HG03139 (cell line): ENCODE measurements at regions not wholly inside any gene's neighbourhood (a gene's known extent, or its start where the extent isn't known, plus 50 kb on each side); places are given as distances from the start of the nearest gene placed in this dataset.
A peak's percentile ranks its signal among the peaks of the same experiment; 100 is the strongest.
"Not testable (repeated sequence)": the region's sequence is repeated elsewhere in the genome, so short reads cannot be mapped to it uniquely, and the experiment has no call there.

Experiments used
- ATAC-seq: cut with Tn5 transposase; IDR thresholded peaks from one replicate; pipeline ENCODE4 v1.9.1; 2021; ENCODE audit not compliant: unreplicated experiment

DNA sequence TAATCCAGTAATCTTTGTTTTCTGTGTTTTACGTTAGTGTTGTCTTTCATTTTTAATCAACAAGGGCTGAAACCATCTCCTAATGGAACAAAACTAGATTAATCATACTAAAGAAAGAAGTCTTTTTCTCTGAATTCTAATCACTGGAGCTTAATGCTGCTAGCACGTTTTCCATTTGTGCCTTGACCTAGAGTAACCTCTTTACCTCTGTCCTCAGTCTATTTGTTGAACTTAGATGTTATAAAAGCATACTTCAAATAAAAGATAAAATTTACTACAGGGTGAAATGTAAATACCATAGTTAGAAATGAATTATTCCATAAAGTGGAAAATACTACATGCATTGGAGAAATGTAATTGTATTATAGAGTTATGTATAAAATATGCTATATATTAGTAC, 207.1 kb downstream of the NKX6-1 start:
- ATAC-seq = no peak

DNA sequence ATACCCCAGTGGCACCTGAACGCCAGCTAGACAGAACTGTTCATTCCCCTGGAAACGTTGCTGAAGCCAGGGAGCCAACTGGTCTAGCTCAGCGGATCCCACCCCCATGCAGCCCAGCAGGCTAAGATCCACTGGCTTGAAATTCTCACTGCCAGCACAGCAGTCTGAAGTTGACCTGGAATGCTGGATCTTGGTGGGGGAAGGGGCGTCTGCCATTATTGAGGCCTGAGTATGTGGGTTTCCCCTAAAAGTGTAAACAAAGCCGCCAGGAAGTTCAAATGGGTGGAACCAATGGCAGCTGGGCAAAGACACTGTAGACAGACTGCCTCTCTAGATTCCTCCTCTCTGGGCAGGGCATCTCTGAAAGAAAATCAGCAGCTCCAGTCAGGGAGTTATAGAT, 213.0 kb downstream of the NKX6-1 start:
- no peak for ATAC-seq

- ATAC-seq = no peak
These were observed 219.4 kb downstream of the NKX6-1 start for GRCh38 chr4:84279678-84280077.

- ATAC-seq = no peak
These were observed 221.2 kb downstream of the NKX6-1 start for GRCh38 chr4:84277923-84278322.

GRCh38 chr4:84276752-84277151, 222.3 kb downstream of the NKX6-1 start:
- no peak for ATAC-seq

GRCh38 chr4:84269536-84270044, 229.5 kb downstream of the NKX6-1 start:
- ATAC-seq = no peak

GRCh38 chr4:84264652-84265051, 234.4 kb downstream of the NKX6-1 start:
- no peak for ATAC-seq

- no peak for ATAC-seq
These were observed 235.7 kb downstream of the NKX6-1 start for GRCh38 chr4:84263415-84263814.

- ATAC-seq = no peak
These were observed 238.6 kb downstream of the NKX6-1 start for GRCh38 chr4:84260495-84260894.

GRCh38 chr4:84258905-84259830, 239.9 kb downstream of the NKX6-1 start:
- ATAC-seq = peak; percentile 88

GRCh38 chr4:84254537-84254936, 244.6 kb downstream of the NKX6-1 start:
- ATAC-seq = no peak

- ATAC-seq = no peak
These were observed 249.6 kb downstream of the NKX6-1 start for GRCh38 chr4:84249521-84249920.

- ATAC-seq = not testable (repeated sequence)
These were observed 254.1 kb downstream of the NKX6-1 start for GRCh38 chr4:84245042-84245441.

GRCh38 chr4:84244346-84244801, 254.7 kb downstream of the NKX6-1 start:
- not testable (repeated sequence) for ATAC-seq

DNA sequence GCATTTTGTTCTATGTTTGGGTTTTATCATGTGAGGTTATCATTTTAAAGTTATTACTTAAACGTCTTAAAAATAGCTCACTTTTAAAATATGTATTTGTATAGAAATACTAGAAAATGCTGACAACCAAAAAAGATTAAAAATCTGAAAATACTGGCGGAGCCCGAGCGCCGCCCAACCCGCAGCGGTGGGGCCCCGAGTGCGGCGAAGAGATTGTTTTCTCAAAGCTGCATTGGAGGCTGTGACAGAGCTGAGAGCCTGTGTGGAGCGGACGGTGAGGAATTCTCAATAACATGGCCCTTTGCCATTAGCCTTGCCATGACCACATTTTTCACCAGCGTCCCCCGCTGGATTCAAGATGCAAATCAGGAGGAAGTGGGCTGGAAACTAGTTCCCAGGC, 255.4 kb downstream of the NKX6-1 start:
- no peak for ATAC-seq

GRCh38 chr4:84239278-84239845, 259.7 kb downstream of the NKX6-1 start:
- no peak for ATAC-seq

DNA sequence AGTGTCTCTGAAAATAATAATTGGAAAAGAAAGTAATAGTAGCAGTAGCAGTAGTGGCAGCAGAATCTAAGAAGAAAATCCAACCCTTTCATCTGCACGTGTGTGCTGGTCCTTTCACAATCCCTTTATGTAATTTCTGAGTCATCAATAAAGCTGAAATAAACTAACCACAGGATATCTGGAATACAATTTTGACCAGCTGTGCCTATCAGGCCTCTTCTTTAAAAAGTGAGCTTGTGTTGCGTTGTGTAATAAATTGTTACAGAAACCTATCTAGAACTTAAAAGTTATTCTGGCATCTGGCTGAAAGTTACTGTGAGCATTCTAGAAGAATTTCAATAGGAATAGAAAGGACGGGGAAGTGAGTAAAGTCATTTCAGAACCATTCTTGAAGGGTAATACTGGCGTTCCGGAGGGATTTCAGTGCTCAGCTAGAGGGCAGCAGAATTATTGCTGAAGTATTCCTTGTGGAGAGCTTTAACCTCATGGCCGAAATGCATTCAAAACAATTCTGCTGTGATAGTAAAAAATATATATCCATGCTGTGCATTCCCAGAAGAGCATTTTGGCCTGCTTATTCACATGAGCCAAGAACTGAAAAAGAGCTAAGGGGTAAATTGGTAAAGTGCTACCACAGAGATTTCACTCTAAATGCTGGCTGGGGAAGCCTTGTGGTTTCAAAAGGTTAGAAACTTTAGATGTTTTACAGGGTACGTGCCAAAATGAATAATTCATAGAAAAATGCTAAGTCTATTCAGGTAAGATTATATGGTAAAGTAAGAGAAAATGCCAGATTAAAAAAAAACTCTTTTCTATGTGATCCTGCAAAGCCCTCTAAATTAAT, 260.6 kb downstream of the NKX6-1 start:
- no peak for ATAC-seq

GRCh38 chr4:84237008-84237407, 262.1 kb downstream of the NKX6-1 start:
- ATAC-seq = no peak

DNA sequence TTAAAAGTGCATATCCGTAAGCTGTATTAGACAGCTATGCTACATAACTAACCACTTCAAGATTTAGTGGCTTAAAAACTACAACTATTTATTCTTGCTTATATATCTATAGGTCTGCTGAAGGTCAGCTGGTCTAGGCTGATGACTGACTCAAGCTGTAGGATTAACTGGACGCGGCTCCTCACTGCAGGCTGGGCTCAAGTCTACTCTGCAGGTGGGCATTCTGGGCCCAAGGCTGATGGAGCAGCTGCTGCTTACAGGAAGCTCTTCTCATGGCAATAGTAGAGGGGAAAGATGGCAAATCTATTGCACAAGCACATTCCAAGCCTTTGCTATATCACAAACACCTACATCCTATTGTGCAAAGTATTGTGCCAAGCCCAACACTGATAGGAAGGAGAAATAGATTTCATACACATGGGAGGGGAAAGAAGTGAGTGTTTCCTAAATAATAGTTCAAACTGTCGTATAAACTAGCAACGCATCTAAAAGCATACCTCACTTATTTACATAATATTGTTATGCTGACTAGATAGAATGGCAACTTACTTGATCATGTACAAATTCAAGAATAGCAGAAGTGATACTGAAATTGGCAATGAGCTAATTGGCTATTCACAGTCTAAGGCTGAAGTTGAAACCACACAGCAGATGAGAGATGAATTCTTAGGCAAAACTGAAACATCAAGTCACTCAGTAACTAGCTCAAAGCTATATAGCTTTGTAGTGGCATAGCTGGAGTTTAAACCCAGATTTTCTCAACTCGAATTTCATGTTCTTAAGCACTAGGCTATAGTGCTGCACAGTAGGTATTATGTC, 263.8 kb downstream of the NKX6-1 start:
- peak; percentile 99 for ATAC-seq

DNA sequence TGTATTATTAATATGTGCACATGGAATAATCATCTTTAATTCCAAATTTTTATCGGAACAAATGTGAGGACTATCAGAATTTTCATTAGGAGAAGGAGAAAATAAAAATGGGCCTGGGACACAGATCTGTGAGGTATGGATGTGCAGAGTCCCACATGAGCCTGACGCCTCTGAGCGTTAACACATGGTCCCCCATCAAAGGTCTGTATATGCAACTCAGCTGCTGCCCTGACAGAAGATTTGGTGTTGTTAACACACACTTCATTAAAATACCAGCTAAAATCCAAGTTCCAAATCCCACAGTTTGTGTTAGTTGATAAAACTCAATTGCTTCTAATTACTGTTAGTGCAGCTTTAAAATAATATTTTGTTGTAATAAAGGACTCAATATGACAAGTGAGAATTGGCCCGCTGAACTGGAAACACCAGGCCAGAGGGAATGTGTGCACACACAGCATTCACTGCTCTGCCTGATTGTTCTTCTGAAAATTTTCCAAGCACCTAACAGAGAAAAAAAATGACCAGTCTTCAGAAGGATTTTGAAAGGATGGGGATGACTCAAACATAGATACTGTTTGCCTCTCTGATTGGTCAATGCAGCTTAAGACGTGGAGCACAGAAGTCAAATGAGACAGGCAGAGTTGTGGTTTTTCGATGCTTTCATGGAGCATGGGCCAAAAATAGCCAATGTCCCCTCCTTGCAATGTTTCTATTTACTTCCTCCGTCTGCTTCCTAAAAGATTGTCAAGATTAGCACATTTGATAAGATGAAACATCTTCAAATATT, 266.6 kb downstream of the NKX6-1 start:
- no peak for ATAC-seq
